HG03280 (cell line): ENCODE measurements at regions not wholly inside any gene's neighbourhood (a gene's known extent, or its start where the extent isn't known, plus 50 kb on each side); places are given as distances from the start of the nearest gene placed in this dataset.

Source experiments
- ATAC-seq: cut with Tn5 transposase; IDR thresholded peaks from one replicate; pipeline ENCODE4 v1.9.1; 2021; ENCODE audit warnings: mild to moderate bottlenecking, moderate library complexity; ENCODE audit not compliant: unreplicated experiment

GRCh38 chr20:48310305-48310704, 517.5 kb downstream of the PREX1 start:
- ATAC-seq = no peak

GRCh38 chr20:48309293-48309692, 518.5 kb downstream of the PREX1 start:
- no peak for ATAC-seq

GRCh38 chr20:48308882-48309281, 518.9 kb downstream of the PREX1 start:
- no peak for ATAC-seq

GRCh38 chr20:48308232-48308781, 519.5 kb downstream of the PREX1 start:
- no peak for ATAC-seq

- no peak for ATAC-seq
These were observed 520.5 kb downstream of the PREX1 start for GRCh38 chr20:48307277-48307676.

- no peak for ATAC-seq
These were observed 517.7 kb upstream of the SULF2 start for GRCh38 chr20:48302844-48303542.

GRCh38 chr20:48302149-48302548, 516.9 kb upstream of the SULF2 start:
- ATAC-seq = no peak

- ATAC-seq = no peak
These were observed 515.9 kb upstream of the SULF2 start for GRCh38 chr20:48301189-48301588.

GRCh38 chr20:48300529-48300928, 515.2 kb upstream of the SULF2 start:
- no peak for ATAC-seq

GRCh38 chr20:48298851-48299484, 513.7 kb upstream of the SULF2 start:
- ATAC-seq = no peak

GRCh38 chr20:48298433-48298832, 513.2 kb upstream of the SULF2 start:
- no peak for ATAC-seq

GRCh38 chr20:48295966-48296421, 510.7 kb upstream of the SULF2 start:
- no peak for ATAC-seq

- no peak for ATAC-seq
These were observed 510.2 kb upstream of the SULF2 start for GRCh38 chr20:48295445-48295903.

- no peak for ATAC-seq
These were observed 509.7 kb upstream of the SULF2 start for GRCh38 chr20:48294942-48295341.

- no peak for ATAC-seq
These were observed 508.9 kb upstream of the SULF2 start for GRCh38 chr20:48294196-48294595.

- ATAC-seq = no peak
These were observed 508.4 kb upstream of the SULF2 start for GRCh38 chr20:48293671-48294070.

GRCh38 chr20:48292806-48293205, 507.5 kb upstream of the SULF2 start:
- ATAC-seq = no peak

GRCh38 chr20:48291896-48292295, 506.6 kb upstream of the SULF2 start:
- ATAC-seq = no peak

GRCh38 chr20:48288930-48289507, 503.7 kb upstream of the SULF2 start:
- no peak for ATAC-seq

- ATAC-seq = no peak
These were observed 502.4 kb upstream of the SULF2 start for GRCh38 chr20:48287552-48288170.

GRCh38 chr20:48287021-48287494, 501.8 kb upstream of the SULF2 start:
- ATAC-seq = no peak
